Uterus (tissue), 3 donors: ENCODE measurements at regions not wholly inside any gene's neighbourhood (a gene's known extent, or its start where the extent isn't known, plus 50 kb on each side); places are given as distances from the start of the nearest gene placed in this dataset.

ENCODE experiments used
- DNase-seq, 2 donors: peaks; one replicate each; pipeline ENCODE4 v3.0.0-alpha.2; 2019 to 2020
- H3K27ac ChIP-seq, 2 donors: fragments of 200-600 bp; sonication (generic); 1 replicate in 1 of 2; 2 replicates in 1 of 2; pipeline ENCODE4 v1.5.1; 2016 to 2018
- H3K27me3 ChIP-seq, 2 donors: fragments of 200-600 bp; sonication (generic); one replicate each; pipeline ENCODE4 v1.5.1; 2018 to 2019; ENCODE audit warnings: control low read depth in 1 of 2
- H3K36me3 ChIP-seq, 2 donors: fragments of 200-600 bp; sonication (generic); one replicate each; pipeline ENCODE4 v1.5.1; 2019; ENCODE audit warnings: control low read depth in 1 of 2
- H3K4me1 ChIP-seq, 2 donors: fragments of 200-600 bp; sonication (generic); one replicate each; pipeline ENCODE4 v1.5.1; 2018 to 2019; ENCODE audit warnings: control low read depth in 1 of 2
- H3K4me3 ChIP-seq, 2 donors: fragments of 200-600 bp; sonication (generic); 1 replicate in 1 of 2; 2 replicates in 1 of 2; pipeline ENCODE4 v1.5.1; 2018 to 2019; ENCODE audit warnings: mild to moderate bottlenecking in 1 of 2
- H3K9me3 ChIP-seq, 2 donors: fragments of 200-600 bp; sonication (generic); one replicate each; pipeline ENCODE4 v1.5.1; 2019; ENCODE audit warnings: control low read depth in 1 of 2
- POLR2A ChIP-seq, 2 donors: fragments of 450-650 bp; IDR thresholded peaks; one replicate each; pipeline ENCODE4 v1.6.1; 2016; ENCODE audit warnings: antibody characterized with exemption in 2 of 2, mild to moderate bottlenecking in 1 of 2, moderate library complexity in 1 of 2
- intact Hi-C: fragments of 100-400 bp; cut with DNase I; formaldehyde crosslinking; loops from one replicate; pipeline ENCODE4 v1.15.1; 2023; ENCODE audit warnings: low total_unique reads
- TF ChIP-seq, protein P1 (sequence below), 4 experiments: fragments of 200-600 bp in 2 of 4; fragments of 450-650 bp in 2 of 4; sonication (generic) in 2 of 4; IDR thresholded peaks; one replicate each; pipeline ENCODE4 v1.5.1; 2016 to 2019; ENCODE audit warnings: antibody characterized with exemption in 4 of 4, mild to moderate bottlenecking in 2 of 4, moderate library complexity in 1 of 4
- donor health status: DM: yes; HTN: yes; CAD: no.

DNA sequence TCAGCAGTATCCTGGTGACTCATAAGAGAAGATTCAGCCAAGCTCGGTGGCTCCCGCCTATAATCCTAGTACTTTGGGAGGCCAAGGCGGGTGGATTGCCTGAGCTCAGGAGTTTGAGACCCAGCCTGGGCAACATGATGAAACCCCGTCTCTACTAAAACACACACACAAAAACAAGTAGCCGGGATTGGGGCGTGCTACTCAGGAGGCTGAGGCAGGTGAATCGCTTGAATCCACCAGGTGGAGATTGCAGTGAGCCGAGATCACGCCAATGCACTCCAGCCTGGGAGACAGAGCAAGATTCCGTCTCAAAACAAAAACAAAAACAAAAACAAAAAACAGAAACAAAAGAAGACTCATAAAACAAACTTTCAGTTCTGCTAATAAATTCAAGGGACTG, 551.1 kb upstream of the POT1 start:
- intact Hi-C loops = no loop called here
- Histone ChIP-seq H3K27ac (no peak overlapping the region), H3K4me3 (no peak overlapping the region), H3K9me3 (no peaks in the 10 kb centered on the region), H3K27me3 (no peaks in the 10 kb centered on the region), H3K36me3 (no peaks in the 10 kb centered on the region), H3K4me1 (no peaks in the 10 kb centered on the region)
- TF ChIP-seq POLR2A (IDR thresholded peaks at IDR 0.05) = no peak
- TF ChIP-seq, protein P1, sequence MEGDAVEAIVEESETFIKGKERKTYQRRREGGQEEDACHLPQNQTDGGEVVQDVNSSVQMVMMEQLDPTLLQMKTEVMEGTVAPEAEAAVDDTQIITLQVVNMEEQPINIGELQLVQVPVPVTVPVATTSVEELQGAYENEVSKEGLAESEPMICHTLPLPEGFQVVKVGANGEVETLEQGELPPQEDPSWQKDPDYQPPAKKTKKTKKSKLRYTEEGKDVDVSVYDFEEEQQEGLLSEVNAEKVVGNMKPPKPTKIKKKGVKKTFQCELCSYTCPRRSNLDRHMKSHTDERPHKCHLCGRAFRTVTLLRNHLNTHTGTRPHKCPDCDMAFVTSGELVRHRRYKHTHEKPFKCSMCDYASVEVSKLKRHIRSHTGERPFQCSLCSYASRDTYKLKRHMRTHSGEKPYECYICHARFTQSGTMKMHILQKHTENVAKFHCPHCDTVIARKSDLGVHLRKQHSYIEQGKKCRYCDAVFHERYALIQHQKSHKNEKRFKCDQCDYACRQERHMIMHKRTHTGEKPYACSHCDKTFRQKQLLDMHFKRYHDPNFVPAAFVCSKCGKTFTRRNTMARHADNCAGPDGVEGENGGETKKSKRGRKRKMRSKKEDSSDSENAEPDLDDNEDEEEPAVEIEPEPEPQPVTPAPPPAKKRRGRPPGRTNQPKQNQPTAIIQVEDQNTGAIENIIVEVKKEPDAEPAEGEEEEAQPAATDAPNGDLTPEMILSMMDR (IDR thresholded peaks at IDR 0.05) = no peak
- no peak for DNase-seq

DNA sequence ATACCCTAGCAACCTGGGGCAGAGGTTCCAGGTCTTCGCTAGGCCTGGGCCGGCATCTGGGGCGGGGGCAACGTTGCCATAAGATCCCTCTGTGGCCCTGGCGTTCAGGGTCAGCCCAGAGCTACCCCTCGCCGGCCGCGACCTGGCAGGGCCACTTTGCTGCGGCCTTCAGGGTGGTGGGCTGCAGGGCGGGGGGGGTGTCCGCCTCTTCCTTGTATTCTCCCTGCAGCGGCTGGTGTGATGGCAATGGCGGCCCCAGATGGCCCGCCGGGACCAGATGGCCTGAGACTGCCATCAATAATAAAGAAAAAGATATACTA, 539.2 kb upstream of the POT1 start:
- no peak for TF ChIP-seq POLR2A (IDR thresholded peaks at IDR 0.05)
- TF ChIP-seq, protein P1 (IDR thresholded peaks at IDR 0.05) = no peak
- Histone ChIP-seq H3K27ac (no peak overlapping the region), H3K4me3 (no peak overlapping the region), H3K27me3 (no peaks in the 10 kb centered on the region), H3K9me3 (no peaks in the 10 kb centered on the region), H3K36me3 (no peaks in the 10 kb centered on the region), H3K4me1 (no peaks in the 10 kb centered on the region)
- no peak for DNase-seq
- intact Hi-C loops = no loop called here

DNA sequence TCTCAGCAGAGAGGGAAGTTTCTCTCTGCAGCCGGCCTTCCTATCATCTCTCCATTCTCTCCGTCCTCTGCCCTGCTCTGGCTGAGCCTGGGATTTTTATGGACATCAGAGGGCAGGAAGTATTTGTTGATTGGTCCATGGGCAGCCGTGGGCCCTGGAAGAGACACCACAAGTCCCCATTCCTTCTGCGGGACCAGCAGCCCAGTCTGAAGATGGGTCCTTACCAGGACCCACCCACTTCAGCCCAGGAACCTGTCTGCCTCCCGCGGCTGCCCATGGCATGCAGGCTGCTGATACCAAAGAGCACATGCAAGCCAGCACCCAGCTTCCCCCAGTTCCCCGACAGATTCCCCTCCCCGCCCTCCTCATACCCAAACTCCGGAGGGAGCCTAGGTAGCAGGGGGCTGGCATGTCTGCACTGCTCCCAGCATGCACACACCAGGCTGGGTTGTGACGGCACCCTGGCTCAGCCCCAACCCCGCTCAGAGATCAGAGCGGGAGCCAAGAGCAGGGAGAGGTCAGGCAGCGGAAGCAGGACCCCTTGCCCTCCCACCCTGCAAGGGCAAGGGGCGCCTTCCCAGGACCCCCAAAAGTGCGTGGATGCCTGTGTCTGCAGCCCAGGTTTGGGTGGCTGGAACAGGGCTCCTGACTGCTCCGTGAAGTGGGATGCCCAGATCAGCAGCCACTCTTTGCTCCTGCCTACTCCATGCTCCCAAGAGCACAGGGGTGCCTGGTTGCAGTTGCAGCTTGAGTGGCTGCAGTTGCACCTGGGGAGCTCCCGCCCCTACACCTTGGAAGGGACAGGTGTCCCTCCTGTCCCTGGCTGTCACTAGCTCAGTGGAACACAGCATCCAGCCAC, 538.6 kb upstream of the POT1 start:
- H3K4me3 ChIP-seq = no peak overlapping the region
- no peaks in the 10 kb centered on the region for H3K9me3 ChIP-seq
- DNase-seq = no peak
- intact Hi-C loops = no loop called here
- no peaks in the 10 kb centered on the region for H3K27me3 ChIP-seq
- no peaks in the 10 kb centered on the region for H3K36me3 ChIP-seq
- H3K4me1 ChIP-seq = no peaks in the 10 kb centered on the region
- H3K27ac ChIP-seq = no peak overlapping the region
- no peak for TF ChIP-seq POLR2A (IDR thresholded peaks at IDR 0.05)
- TF ChIP-seq, protein P1 (IDR thresholded peaks at IDR 0.05) = no peak

DNA sequence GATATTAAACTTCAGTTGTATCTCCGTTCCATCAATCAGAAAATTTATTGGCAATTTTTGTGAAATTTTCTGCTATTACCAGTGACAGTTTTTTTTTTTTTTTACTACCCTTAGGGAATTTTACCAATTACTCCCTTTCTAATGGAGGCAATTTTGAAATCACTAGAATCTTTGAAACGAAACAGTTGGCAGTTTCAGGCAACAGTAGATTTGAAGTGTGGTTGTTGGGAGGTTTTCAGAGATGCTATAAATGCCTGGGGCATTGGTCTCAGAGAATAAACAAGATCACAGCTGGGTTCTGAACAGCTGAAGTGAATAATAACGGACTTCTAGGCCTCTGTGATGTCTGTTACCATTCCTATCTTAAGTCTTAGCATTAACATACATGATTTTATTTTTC, 535.9 kb upstream of the POT1 start:
- intact Hi-C loops = no loop called here
- H3K9me3 ChIP-seq = no peaks in the 10 kb centered on the region
- no peaks in the 10 kb centered on the region for H3K27me3 ChIP-seq
- DNase-seq = no peak
- H3K27ac ChIP-seq = no peak overlapping the region
- no peaks in the 10 kb centered on the region for H3K4me1 ChIP-seq
- TF ChIP-seq, protein P1 (IDR thresholded peaks at IDR 0.05) = no peak
- no peak for TF ChIP-seq POLR2A (IDR thresholded peaks at IDR 0.05)
- H3K36me3 ChIP-seq = no peaks in the 10 kb centered on the region
- H3K4me3 ChIP-seq = no peak overlapping the region

DNA sequence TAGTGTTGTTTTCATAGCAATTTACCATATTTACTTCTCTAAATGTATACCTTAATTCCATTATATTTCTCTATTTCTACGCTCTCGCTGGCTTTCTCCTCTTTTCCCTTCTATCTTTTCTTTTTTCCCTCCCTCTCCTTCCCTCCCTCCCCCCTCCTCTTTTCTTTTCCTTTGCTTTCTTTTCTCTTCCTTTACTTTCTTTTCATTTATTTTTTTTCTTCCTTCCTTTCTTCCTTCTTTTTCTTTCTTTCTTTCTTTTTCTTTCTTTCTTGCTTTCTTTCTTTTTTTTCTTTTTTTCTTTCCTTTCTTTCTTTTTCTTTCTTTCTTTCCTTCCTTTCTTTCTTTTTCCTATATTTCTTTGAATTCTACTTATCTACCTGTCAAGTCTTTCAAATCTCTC, 533.0 kb upstream of the POT1 start:
- intact Hi-C loops = no loop called here

More for the DNA sequence above, 533.0 kb upstream of the POT1 start:
- no peak overlapping the region for H3K27ac ChIP-seq
- no peak overlapping the region for H3K4me3 ChIP-seq
- no peaks in the 10 kb centered on the region for H3K9me3 ChIP-seq
- H3K4me1 ChIP-seq = no peaks in the 10 kb centered on the region
- no peak for DNase-seq
- H3K27me3 ChIP-seq = no peaks in the 10 kb centered on the region
- peaks cover 0 to 3% of the 10 kb centered on the region in 2 donors for H3K36me3 ChIP-seq
- no peak for TF ChIP-seq POLR2A (IDR thresholded peaks at IDR 0.05)
- TF ChIP-seq, protein P1 (IDR thresholded peaks at IDR 0.05) = no peak
